ENCODE measurements at regions not wholly inside any gene's neighbourhood (a gene's known extent, or its start where the extent isn't known, plus 50 kb on each side); places are given as distances from the start of the nearest gene placed in this dataset.
A peak's percentile ranks its signal among the peaks of the same experiment; 100 is the strongest.

DNA sequence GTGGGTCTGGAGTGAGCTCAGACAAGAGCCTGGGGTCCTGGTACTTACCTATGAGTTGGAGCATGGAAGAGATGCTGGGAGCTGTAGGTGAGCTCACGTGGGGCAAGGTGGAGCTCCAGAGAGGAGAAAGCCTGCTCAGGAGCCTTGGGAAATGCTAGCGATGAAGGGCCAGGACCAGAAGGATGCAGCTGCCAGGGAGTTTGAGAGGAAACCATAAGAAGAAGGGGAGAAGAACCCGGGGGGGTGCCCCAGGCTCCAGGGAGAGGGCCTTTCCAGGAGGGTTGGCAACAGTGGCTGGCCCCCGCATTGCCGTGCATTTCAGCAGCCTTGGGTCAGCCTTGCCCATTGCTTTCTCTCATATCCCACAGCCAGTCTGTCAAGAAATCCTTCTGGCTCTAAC lies 268.7 kb downstream of the GLI2 start:
- Histone ChIP-seq H3K36me3 (ENCODE audit: insufficient read depth, insufficient read length, low read length) (peaks cover 4% of the 10 kb centered on the region), H3K9ac (ENCODE audit: insufficient read length, low read depth) (no peak overlapping the region), H3K27me3 (ENCODE audit: insufficient read depth, insufficient read length) (no peaks in the 10 kb centered on the region), H3K4me1 (ENCODE audit: insufficient read depth, insufficient read length) (peaks cover 3% of the 10 kb centered on the region), H3K9me3 (ENCODE audit: insufficient read depth, low read length) (no peaks in the 10 kb centered on the region), H3K4me3 (ENCODE audit: insufficient read length, low read depth) (no peak overlapping the region)
- TF ChIP-seq SUZ12 (IDR thresholded peaks at IDR 0.05; ENCODE audit: extremely low read depth, insufficient read depth, insufficient read length): no peak
- no peak for TF ChIP-seq ZNF274 (IDR thresholded peaks at IDR 0.05; ENCODE audit: low read depth, low read length)
- TF ChIP-seq YY1 (IDR thresholded peaks at IDR 0.05; ENCODE audit: insufficient read depth, insufficient read length): no peak
- DNase-seq (ENCODE audit: low read depth, low spot score): no peak

DNA sequence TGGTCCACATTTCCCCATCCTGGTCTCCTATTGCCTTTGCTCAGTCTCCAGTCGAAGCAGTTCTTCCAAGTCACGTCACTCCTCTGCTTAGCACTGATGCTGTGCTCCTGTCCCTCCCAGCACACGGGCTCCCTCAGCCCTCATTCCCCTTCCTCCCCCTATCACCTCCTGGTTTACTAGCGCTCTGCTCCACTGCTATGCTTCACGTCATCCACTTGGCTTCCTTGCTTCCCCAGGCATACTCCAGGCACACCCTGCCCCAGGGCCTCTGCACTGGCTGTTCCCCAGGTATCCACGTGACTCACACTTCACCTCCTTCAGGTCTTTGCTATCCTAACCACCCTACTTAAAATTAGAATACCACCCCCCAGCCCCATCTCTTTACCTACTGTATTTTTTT lies 269.3 kb downstream of the GLI2 start:
- Histone ChIP-seq H3K4me3 (ENCODE audit: insufficient read length, low read depth) (no peak overlapping the region), H3K9me3 (ENCODE audit: insufficient read depth, low read length) (no peaks in the 10 kb centered on the region), H3K4me1 (ENCODE audit: insufficient read depth, insufficient read length) (peaks cover 3% of the 10 kb centered on the region), H3K9ac (ENCODE audit: insufficient read length, low read depth) (no peak overlapping the region), H3K27me3 (ENCODE audit: insufficient read depth, insufficient read length) (no peaks in the 10 kb centered on the region), H3K36me3 (ENCODE audit: insufficient read depth, insufficient read length, low read length) (peaks cover 4% of the 10 kb centered on the region)
- TF ChIP-seq SUZ12 (IDR thresholded peaks at IDR 0.05; ENCODE audit: extremely low read depth, insufficient read depth, insufficient read length): no peak
- no peak for TF ChIP-seq YY1 (IDR thresholded peaks at IDR 0.05; ENCODE audit: insufficient read depth, insufficient read length)
- TF ChIP-seq ZNF274 (IDR thresholded peaks at IDR 0.05; ENCODE audit: low read depth, low read length): no peak
- no peak for DNase-seq (ENCODE audit: low read depth, low spot score)

DNA sequence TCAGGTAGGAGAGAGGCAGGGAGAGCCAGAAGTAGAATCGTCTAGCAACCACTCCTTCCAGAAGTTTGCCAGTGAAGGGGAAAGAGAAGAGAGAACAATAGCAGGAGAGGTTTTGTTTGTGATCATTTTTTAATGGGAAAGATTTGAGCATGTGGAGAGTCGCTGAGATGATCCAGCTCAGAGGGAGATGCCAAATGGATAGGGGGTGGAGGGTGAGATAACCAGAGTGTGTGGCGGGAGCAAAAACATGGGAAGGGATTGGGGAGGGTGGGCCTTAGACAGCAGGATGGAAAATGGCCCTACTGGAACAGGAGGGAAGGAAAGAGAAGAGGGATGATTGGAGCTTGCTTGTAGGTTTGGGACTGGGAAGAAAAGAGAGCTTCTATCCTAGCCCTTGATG lies 269.8 kb downstream of the GLI2 start:
- H3K9ac ChIP-seq (ENCODE audit: insufficient read length, low read depth): no peak overlapping the region
- peaks cover 3% of the 10 kb centered on the region for H3K4me1 ChIP-seq (ENCODE audit: insufficient read depth, insufficient read length)
- H3K36me3 ChIP-seq (ENCODE audit: insufficient read depth, insufficient read length, low read length): peaks cover 4% of the 10 kb centered on the region
- DNase-seq (ENCODE audit: low read depth, low spot score): no peak
- TF ChIP-seq YY1 (IDR thresholded peaks at IDR 0.05; ENCODE audit: insufficient read depth, insufficient read length) (no peak), ZNF274 (IDR thresholded peaks at IDR 0.05; ENCODE audit: low read depth, low read length) (no peak), SUZ12 (IDR thresholded peaks at IDR 0.05; ENCODE audit: extremely low read depth, insufficient read depth, insufficient read length) (no peak)
- H3K4me3 ChIP-seq (ENCODE audit: insufficient read length, low read depth): no peak overlapping the region
- H3K9me3 ChIP-seq (ENCODE audit: insufficient read depth, low read length): no peaks in the 10 kb centered on the region
- H3K27me3 ChIP-seq (ENCODE audit: insufficient read depth, insufficient read length): no peaks in the 10 kb centered on the region

DNA sequence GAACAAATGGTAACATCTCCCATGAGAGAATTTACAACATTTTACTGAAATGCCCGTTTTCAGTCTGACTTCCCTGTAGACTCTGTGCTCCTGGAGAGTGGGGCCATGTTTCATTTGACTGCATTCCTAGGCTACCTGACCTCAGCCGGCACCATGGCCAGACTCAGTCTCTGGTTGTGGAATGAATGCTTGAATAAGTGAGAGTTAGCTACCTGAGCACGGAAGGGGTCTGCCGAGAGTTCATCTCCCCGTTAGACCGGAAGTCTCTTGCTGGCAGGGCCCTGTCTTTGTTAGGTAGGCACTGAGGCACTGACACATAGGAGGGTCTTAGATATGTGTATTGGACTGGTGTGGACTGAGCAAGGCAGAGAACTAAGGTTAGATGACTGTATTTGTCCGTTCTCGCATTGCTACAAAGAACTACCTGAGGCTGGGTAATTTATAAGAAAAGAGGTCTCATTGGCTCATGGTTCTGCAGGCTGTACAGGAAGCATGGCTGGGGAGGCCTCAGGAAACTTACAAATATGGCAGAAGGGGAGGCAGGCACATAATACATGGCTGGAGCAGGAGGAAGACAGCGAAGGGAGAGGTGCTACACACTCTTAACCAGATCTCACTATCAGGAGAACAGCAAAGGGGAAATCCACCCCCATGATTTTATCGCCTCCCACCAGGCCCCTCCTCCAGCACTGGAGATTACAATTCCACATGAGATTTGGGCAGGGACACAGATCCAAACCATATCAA lies 271.2 kb downstream of the GLI2 start:
- Histone ChIP-seq H3K4me1 (ENCODE audit: insufficient read depth, insufficient read length) (peaks cover 3% of the 10 kb centered on the region), H3K4me3 (ENCODE audit: insufficient read length, low read depth) (no peak overlapping the region), H3K27me3 (ENCODE audit: insufficient read depth, insufficient read length) (no peaks in the 10 kb centered on the region), H3K9me3 (ENCODE audit: insufficient read depth, low read length) (peaks cover 7% of the 10 kb centered on the region; the same call in 1 of the 2 replicates), H3K9ac (ENCODE audit: insufficient read length, low read depth) (no peak overlapping the region), H3K36me3 (ENCODE audit: insufficient read depth, insufficient read length, low read length) (no peaks in the 10 kb centered on the region)
- no peak for DNase-seq (ENCODE audit: low read depth, low spot score)
- TF ChIP-seq SUZ12 (IDR thresholded peaks at IDR 0.05; ENCODE audit: extremely low read depth, insufficient read depth, insufficient read length) (no peak), ZNF274 (IDR thresholded peaks at IDR 0.05; ENCODE audit: low read depth, low read length) (no peak), YY1 (IDR thresholded peaks at IDR 0.05; ENCODE audit: insufficient read depth, insufficient read length) (no peak)

DNA sequence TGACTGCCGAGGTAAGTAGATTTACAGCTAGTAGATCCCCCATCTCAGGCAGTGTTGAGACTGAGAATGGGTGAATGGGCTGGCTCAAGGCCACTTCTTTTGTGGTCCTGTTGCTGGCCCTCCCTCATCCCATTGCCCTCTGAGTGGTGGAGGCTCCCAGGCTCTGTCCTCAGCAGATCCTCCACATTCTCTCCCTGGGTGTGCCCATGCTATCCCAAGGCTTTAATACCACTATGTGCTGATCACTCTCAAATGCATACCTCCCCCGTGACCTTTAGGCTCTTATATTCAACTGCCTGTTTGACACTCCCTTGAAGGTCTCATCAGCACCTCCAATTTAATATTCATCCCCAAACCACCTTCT lies 271.8 kb downstream of the GLI2 start:
- TF ChIP-seq ZNF274 (IDR thresholded peaks at IDR 0.05; ENCODE audit: low read depth, low read length): no peak
- no peak for TF ChIP-seq SUZ12 (IDR thresholded peaks at IDR 0.05; ENCODE audit: extremely low read depth, insufficient read depth, insufficient read length)
- TF ChIP-seq YY1 (IDR thresholded peaks at IDR 0.05; ENCODE audit: insufficient read depth, insufficient read length): no peak
- peaks cover 3% of the 10 kb centered on the region for H3K4me1 ChIP-seq (ENCODE audit: insufficient read depth, insufficient read length)
- H3K9ac ChIP-seq (ENCODE audit: insufficient read length, low read depth): no peak overlapping the region
- no peaks in the 10 kb centered on the region for H3K36me3 ChIP-seq (ENCODE audit: insufficient read depth, insufficient read length, low read length)
- peaks cover 7% of the 10 kb centered on the region; the same call in 1 of the 2 replicates for H3K9me3 ChIP-seq (ENCODE audit: insufficient read depth, low read length)
- H3K27me3 ChIP-seq (ENCODE audit: insufficient read depth, insufficient read length): no peaks in the 10 kb centered on the region
- no peak overlapping the region for H3K4me3 ChIP-seq (ENCODE audit: insufficient read length, low read depth)
- DNase-seq (ENCODE audit: low read depth, low spot score): no peak

DNA sequence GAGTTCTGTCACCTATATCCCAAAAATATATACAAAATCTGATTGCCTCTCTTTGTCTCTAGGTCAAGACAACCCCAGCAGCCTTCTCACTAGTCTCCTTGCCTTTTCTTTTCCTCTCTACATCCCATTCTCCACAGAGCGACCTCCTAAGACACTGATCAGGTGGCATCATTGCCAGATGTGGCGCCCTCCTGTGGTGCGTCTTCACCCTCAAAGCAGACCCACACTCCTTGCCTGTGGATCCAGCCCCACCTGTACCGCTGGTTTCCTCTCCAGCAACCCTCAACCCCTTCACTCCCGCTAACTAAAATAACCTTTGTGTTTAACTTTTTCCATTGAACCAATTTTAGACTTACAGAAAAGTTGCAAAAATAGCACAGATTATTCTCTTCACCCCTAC lies 273.3 kb downstream of the GLI2 start:
- peak; percentile 43 for DNase-seq (ENCODE audit: low read depth, low spot score)
- no peak for TF ChIP-seq SUZ12 (IDR thresholded peaks at IDR 0.05; ENCODE audit: extremely low read depth, insufficient read depth, insufficient read length)
- no peaks in the 10 kb centered on the region for H3K36me3 ChIP-seq (ENCODE audit: insufficient read depth, insufficient read length, low read length)
- H3K9ac ChIP-seq (ENCODE audit: insufficient read length, low read depth): no peak overlapping the region
- no peak overlapping the region for H3K4me3 ChIP-seq (ENCODE audit: insufficient read length, low read depth)
- peaks cover 7% of the 10 kb centered on the region; the same call in 1 of the 2 replicates for H3K9me3 ChIP-seq (ENCODE audit: insufficient read depth, low read length)
- H3K27me3 ChIP-seq (ENCODE audit: insufficient read depth, insufficient read length): no peaks in the 10 kb centered on the region
- H3K4me1 ChIP-seq (ENCODE audit: insufficient read depth, insufficient read length): no peaks in the 10 kb centered on the region

DNA sequence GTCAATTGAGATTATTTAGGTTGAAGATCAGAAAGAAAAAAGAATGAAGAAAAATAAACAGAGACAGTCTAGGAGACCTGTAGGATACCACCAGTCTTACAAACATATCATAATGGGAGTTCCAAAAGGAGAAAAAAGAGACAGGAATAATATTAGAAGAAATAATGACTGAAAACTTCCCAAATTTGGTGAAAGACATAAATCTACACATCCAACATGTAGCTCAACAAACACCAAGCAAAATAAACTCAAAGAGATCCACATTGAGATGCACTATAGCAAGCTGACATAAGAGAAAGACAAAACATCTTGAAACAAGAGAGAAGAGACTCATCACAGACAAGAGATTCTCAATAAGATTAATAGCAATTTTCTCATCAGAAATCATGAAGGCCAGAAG lies 274.0 kb downstream of the TFCP2L1 start:
- TF ChIP-seq YY1 (IDR thresholded peaks at IDR 0.05; ENCODE audit: insufficient read depth, insufficient read length) (no peak), SUZ12 (IDR thresholded peaks at IDR 0.05; ENCODE audit: extremely low read depth, insufficient read depth, insufficient read length) (no peak), ZNF274 (IDR thresholded peaks at IDR 0.05; ENCODE audit: low read depth, low read length) (no peak)
- H3K4me1 ChIP-seq (ENCODE audit: insufficient read depth, insufficient read length): no peaks in the 10 kb centered on the region
- H3K4me3 ChIP-seq (ENCODE audit: insufficient read length, low read depth): no peak overlapping the region
- DNase-seq (ENCODE audit: low read depth, low spot score): no peak
- peaks cover 4% of the 10 kb centered on the region for H3K36me3 ChIP-seq (ENCODE audit: insufficient read depth, insufficient read length, low read length)
- peaks cover 7% of the 10 kb centered on the region; the same call in 1 of the 2 replicates for H3K9me3 ChIP-seq (ENCODE audit: insufficient read depth, low read length)
- H3K27me3 ChIP-seq (ENCODE audit: insufficient read depth, insufficient read length): no peaks in the 10 kb centered on the region
- no peak overlapping the region for H3K9ac ChIP-seq (ENCODE audit: insufficient read length, low read depth)
